Adipose tissue (tissue), 3 donors: ENCODE measurements at regions not wholly inside any gene's neighbourhood (a gene's known extent, or its start where the extent isn't known, plus 50 kb on each side); places are given as distances from the start of the nearest gene placed in this dataset.

Experiments
- H3K27ac ChIP-seq: one replicate; pipeline ENCODE4 v1.5.1; 2013; ENCODE audit warnings: low read depth, low read length
- WGBS, 3 donors: extraction: QIAGEN DNeasy Blood & Tissue Kit; methylation state at CpG; one replicate each; pipeline ENCODE4 v1.1.7; 2013; 5-methylcytosine and 5-hydroxymethylcytosine counted together
- donor health status: healthy with polysubstance abuse.
- donor health status: Bipolar disorder and iron deficiency.
- donor health status: healthy.

GRCh38 chr13:44270150-44270549 is 103.5 kb upstream of the SERP2 start:
- no peak overlapping the region for H3K27ac ChIP-seq
- WGBS, 3 donors, result 90 to 97% (median 92%) methylated on average over 3 of the region's 3 CpGs

- 55 to 74% (median 60%) methylated on average over 4 of the region's 4 CpGs for WGBS, 3 donors
- no peak overlapping the region for H3K27ac ChIP-seq
Measured at GRCh38 chr13:44271031-44271455, 102.6 kb upstream of the SERP2 start.

GRCh38 chr13:44271473-44271872 is 102.2 kb upstream of the SERP2 start:
- no peak overlapping the region for H3K27ac ChIP-seq
- 59 to 76% (median 61%) methylated on average over 2 of the region's 2 CpGs for WGBS, 3 donors

- 44 to 88% (median 66%) methylated on average over 1 of the region's 1 CpG for WGBS, 3 donors
- H3K27ac ChIP-seq, result no peak overlapping the region
Measured at GRCh38 chr13:44271915-44272341, 101.7 kb upstream of the SERP2 start.

GRCh38 chr13:44272692-44273091 is 100.9 kb upstream of the SERP2 start:
- H3K27ac ChIP-seq, result no peak overlapping the region
- 80 to 93% (median 87%) methylated on average over 3 of the region's 3 CpGs for WGBS, 3 donors

- no peak overlapping the region for H3K27ac ChIP-seq
- WGBS, 3 donors, result 92 to 97% (median 97%) methylated on average over 5 of the region's 5 CpGs
Measured at GRCh38 chr13:44273216-44273615, 100.4 kb upstream of the SERP2 start.

- 40 to 65% (median 46%) methylated on average over 6 of the region's 6 CpGs for WGBS, 3 donors
- H3K27ac ChIP-seq, result no peak overlapping the region
Measured at GRCh38 chr13:44273991-44274770, 99.4 kb upstream of the SERP2 start.

- WGBS, 3 donors, result 53 to 81% (median 64%) methylated on average over 2 of the region's 2 CpGs
- no peak overlapping the region for H3K27ac ChIP-seq
Measured at GRCh38 chr13:44274771-44275205, 98.8 kb upstream of the SERP2 start.

- no peak overlapping the region for H3K27ac ChIP-seq
Measured at GRCh38 chr13:44275381-44275780, 98.2 kb upstream of the SERP2 start.

- WGBS, 3 donors, result 87 to 93% (median 90%) methylated on average over 3 of the region's 3 CpGs
Measured at GRCh38 chr13:44276061-44276460, 97.6 kb upstream of the SERP2 start.

GRCh38 chr13:44277459-44277858 is 96.2 kb upstream of the SERP2 start:
- H3K27ac ChIP-seq, result no peak overlapping the region
- 92 to 100% (median 94%) methylated on average over 1 of the region's 1 CpG for WGBS, 3 donors

More at GRCh38 chr13:44276061-44276460, 97.6 kb upstream of the SERP2 start:
- H3K27ac ChIP-seq, result no peak overlapping the region

- H3K27ac ChIP-seq, result no peak overlapping the region
- WGBS, 3 donors, result 28 to 37% (median 29%) methylated on average over 4 of the region's 4 CpGs
Measured at GRCh38 chr13:44278166-44278565, 95.5 kb upstream of the SERP2 start.

- H3K27ac ChIP-seq, result no peak overlapping the region
- WGBS, 3 donors, result 94 to 96% (median 94%) methylated on average over 5 of the region's 5 CpGs
Measured at GRCh38 chr13:44280456-44280855, 93.2 kb upstream of the SERP2 start.

- H3K27ac ChIP-seq, result no peak overlapping the region
- 87 to 95% (median 92%) methylated on average over 9 of the region's 9 CpGs for WGBS, 3 donors
Measured at GRCh38 chr13:44281252-44282000, 92.2 kb upstream of the SERP2 start.

GRCh38 chr13:44283600-44283999 is 90.0 kb upstream of the SERP2 start:
- WGBS, 3 donors, result 61 to 75% (median 71%) methylated on average over 2 of the region's 2 CpGs

GRCh38 chr13:44287958-44288357 is 85.7 kb upstream of the SERP2 start:
- H3K27ac ChIP-seq, result no peak overlapping the region
- WGBS, 3 donors, result 42 to 65% (median 45%) methylated on average over 5 of the region's 5 CpGs

More at GRCh38 chr13:44283600-44283999, 90.0 kb upstream of the SERP2 start:
- no peak overlapping the region for H3K27ac ChIP-seq

GRCh38 chr13:44292545-44292944 is 81.1 kb upstream of the SERP2 start:
- 58 to 86% (median 70%) methylated on average over 1 of the region's 1 CpG for WGBS, 3 donors
- H3K27ac ChIP-seq, result no peak overlapping the region

GRCh38 chr13:44293374-44293773 is 80.2 kb upstream of the SERP2 start:
- WGBS, 3 donors, result 67 to 88% (median 75%) methylated on average over 5 of the region's 5 CpGs
- H3K27ac ChIP-seq, result no peak overlapping the region

GRCh38 chr13:44293908-44294735 is 79.5 kb upstream of the SERP2 start:
- 59 to 73% (median 73%) methylated on average over 3 of the region's 3 CpGs for WGBS, 3 donors
- H3K27ac ChIP-seq, result no peak overlapping the region
